ENCODE measurements at regions not wholly inside any gene's neighbourhood (a gene's known extent, or its start where the extent isn't known, plus 50 kb on each side); places are given as distances from the start of the nearest gene placed in this dataset.

DNA sequence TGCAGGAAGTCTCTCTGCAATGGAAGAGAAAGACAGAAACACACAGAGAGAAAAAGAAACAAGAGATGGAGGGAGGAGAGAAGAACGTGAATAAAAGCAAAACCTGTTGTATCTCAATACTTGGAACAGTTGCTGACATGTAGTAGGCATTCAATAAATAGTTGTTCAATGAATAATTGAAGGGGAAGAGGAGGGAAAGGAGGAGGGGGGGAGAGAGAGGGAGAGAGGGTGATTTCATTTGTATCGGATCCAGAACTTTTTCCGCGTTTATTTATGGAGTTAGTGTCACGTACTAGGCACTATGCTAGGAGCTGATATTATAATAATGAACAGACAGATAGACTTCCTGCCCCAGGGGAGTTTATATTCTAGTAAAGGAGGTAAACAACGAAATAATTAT, 144.1 kb downstream of the OMA1 start:
- Mint-ChIP-seq H3K27me3 (ENCODE audit: low read depth) (peaks cover 18% of the 10 kb centered on the region), H3K36me3 (ENCODE audit: low read depth) (no peaks in the 10 kb centered on the region), H3K27ac (ENCODE audit: unreplicated experiment) (no peak overlapping the region), H3K4me1 (ENCODE audit: low read depth) (peaks cover 6% of the 10 kb centered on the region), H3K9me3 (ENCODE audit: low read depth) (no peaks in the 10 kb centered on the region), H3K4me3 (ENCODE audit: unreplicated experiment) (no peak overlapping the region)
- TF ChIP-seq, protein P1, sequence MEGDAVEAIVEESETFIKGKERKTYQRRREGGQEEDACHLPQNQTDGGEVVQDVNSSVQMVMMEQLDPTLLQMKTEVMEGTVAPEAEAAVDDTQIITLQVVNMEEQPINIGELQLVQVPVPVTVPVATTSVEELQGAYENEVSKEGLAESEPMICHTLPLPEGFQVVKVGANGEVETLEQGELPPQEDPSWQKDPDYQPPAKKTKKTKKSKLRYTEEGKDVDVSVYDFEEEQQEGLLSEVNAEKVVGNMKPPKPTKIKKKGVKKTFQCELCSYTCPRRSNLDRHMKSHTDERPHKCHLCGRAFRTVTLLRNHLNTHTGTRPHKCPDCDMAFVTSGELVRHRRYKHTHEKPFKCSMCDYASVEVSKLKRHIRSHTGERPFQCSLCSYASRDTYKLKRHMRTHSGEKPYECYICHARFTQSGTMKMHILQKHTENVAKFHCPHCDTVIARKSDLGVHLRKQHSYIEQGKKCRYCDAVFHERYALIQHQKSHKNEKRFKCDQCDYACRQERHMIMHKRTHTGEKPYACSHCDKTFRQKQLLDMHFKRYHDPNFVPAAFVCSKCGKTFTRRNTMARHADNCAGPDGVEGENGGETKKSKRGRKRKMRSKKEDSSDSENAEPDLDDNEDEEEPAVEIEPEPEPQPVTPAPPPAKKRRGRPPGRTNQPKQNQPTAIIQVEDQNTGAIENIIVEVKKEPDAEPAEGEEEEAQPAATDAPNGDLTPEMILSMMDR (IDR thresholded peaks at IDR 0.05) = no peak
- DNase-seq (ENCODE audit: low spot score) = no peak

DNA sequence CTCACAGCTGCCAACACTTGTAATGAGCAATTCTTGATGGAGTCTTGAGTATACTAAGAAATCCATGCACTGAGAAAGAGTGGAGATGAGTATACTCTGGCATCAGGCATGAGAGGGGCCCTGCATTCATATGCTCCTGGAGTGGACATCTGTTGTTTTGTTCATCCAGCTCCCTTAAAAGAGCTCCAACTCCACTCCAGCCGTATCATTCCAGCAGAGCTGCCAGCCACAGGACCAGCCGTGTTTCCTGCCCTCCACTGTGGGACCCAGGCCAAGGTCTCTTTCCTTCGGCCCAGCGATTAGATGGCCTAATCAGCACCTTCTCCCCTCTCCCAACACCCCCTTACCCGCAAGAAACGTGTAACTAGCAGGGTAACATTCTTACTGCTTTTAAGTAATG, 144.5 kb downstream of the OMA1 start:
- no peak overlapping the region for H3K27ac Mint-ChIP-seq (ENCODE audit: unreplicated experiment)
- H3K9me3 Mint-ChIP-seq (ENCODE audit: low read depth) = no peaks in the 10 kb centered on the region
- no peaks in the 10 kb centered on the region for H3K36me3 Mint-ChIP-seq (ENCODE audit: low read depth)
- no peak for DNase-seq (ENCODE audit: low spot score)
- H3K27me3 Mint-ChIP-seq (ENCODE audit: low read depth) = peaks cover 18% of the 10 kb centered on the region
- no peak overlapping the region for H3K4me3 Mint-ChIP-seq (ENCODE audit: unreplicated experiment)
- H3K4me1 Mint-ChIP-seq (ENCODE audit: low read depth) = peaks cover 9% of the 10 kb centered on the region
- TF ChIP-seq, protein P1 (IDR thresholded peaks at IDR 0.05) = no peak

DNA sequence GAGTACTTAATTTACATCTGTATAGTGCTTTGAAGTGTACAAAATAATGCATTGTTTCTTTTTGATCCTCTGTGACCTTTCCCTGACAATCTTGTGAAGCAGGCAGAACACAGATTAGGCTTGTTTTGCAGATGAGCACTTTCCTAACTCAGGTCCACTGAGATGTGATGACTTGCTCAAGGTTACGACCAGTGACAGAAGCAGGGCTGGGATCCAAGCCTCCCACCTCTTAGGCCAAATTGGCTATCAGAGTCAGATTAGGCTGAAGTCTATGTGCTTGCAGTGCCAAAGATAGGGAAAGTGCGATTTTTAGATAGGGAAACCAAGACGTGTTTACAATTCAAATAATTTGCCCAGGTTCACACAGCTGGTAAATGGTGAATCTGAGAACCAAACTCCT, 147.3 kb downstream of the OMA1 start:
- peaks cover 23% of the 10 kb centered on the region for H3K4me1 Mint-ChIP-seq (ENCODE audit: low read depth)
- H3K36me3 Mint-ChIP-seq (ENCODE audit: low read depth) = no peaks in the 10 kb centered on the region
- peaks cover 14% of the 10 kb centered on the region for H3K27me3 Mint-ChIP-seq (ENCODE audit: low read depth)
- no peak overlapping the region for H3K27ac Mint-ChIP-seq (ENCODE audit: unreplicated experiment)
- H3K4me3 Mint-ChIP-seq (ENCODE audit: unreplicated experiment) = no peak overlapping the region
- TF ChIP-seq, protein P1 (IDR thresholded peaks at IDR 0.05) = no peak
- no peaks in the 10 kb centered on the region for H3K9me3 Mint-ChIP-seq (ENCODE audit: low read depth)
- DNase-seq (ENCODE audit: low spot score) = no peak

DNA sequence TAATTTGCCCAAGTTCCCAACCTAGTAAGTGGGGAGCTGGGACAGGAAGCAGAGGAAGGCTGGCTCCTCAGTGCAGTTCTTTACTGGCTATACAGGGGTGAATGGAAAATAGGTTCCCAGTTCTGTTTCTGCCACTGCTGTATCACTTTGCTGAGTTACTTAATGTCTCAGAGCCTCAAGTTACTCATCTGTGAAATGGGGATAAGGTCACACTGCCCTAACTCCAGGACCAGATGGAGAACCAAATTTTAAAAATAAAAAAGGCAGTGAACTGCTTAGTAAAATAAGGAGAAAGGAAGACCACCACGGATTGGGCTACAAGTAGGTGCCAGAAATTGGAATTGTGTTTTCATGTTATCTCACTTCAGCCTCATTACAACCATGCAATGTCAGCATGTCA, 147.8 kb downstream of the OMA1 start:
- no peaks in the 10 kb centered on the region for H3K9me3 Mint-ChIP-seq (ENCODE audit: low read depth)
- TF ChIP-seq, protein P1 (IDR thresholded peaks at IDR 0.05) = no peak
- no peak overlapping the region for H3K4me3 Mint-ChIP-seq (ENCODE audit: unreplicated experiment)
- H3K4me1 Mint-ChIP-seq (ENCODE audit: low read depth) = peaks cover 23% of the 10 kb centered on the region
- H3K27ac Mint-ChIP-seq (ENCODE audit: unreplicated experiment) = no peak overlapping the region
- DNase-seq (ENCODE audit: low spot score) = no peak
- no peaks in the 10 kb centered on the region for H3K36me3 Mint-ChIP-seq (ENCODE audit: low read depth)
- H3K27me3 Mint-ChIP-seq (ENCODE audit: low read depth) = peaks cover 13% of the 10 kb centered on the region

DNA sequence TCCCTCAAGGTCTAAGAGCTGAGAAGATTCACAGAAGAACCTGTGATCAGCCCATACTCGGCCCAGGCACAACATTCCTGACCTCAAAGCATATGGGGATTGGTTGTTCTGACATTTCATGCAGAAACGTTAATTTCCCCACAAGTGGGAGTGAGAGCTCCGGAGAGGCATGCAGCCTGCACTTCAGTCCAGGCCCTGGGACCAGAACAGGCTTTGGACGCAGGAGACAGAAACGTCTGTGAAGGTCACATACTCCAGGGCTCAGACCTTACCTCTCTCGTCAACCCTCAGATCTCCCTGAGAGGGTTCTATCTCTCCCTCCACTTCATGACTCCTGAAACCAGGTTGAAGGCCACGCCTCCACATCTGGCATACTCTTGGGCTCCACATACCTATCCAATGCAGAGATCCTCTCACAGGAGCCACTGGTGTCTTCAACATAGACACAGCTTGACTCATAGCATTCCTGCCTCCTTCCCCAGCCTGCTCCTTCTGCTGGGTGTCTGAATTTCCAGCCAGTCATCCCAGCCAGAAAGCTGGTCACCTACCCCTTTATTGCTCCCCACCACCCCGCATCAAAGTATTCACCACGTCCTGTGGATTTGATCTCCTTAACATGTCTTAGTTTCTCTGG, 149.2 kb downstream of the OMA1 start:
- Mint-ChIP-seq H3K36me3 (ENCODE audit: low read depth) (no peaks in the 10 kb centered on the region), H3K27ac (ENCODE audit: unreplicated experiment) (no peak overlapping the region), H3K9me3 (ENCODE audit: low read depth) (no peaks in the 10 kb centered on the region), H3K4me1 (ENCODE audit: low read depth) (peaks cover 21% of the 10 kb centered on the region), H3K27me3 (ENCODE audit: low read depth) (peaks cover 10% of the 10 kb centered on the region), H3K4me3 (ENCODE audit: unreplicated experiment) (no peak overlapping the region)
- TF ChIP-seq, protein P1 (IDR thresholded peaks at IDR 0.05) = no peak
- DNase-seq (ENCODE audit: low spot score) = no peak

Measured in chondrocyte (in vitro differentiated cells).